ENCODE measurements at regions not wholly inside any gene's neighbourhood (a gene's known extent, or its start where the extent isn't known, plus 50 kb on each side); places are given as distances from the start of the nearest gene placed in this dataset.
"Not testable (repeated sequence)": the region's sequence is repeated elsewhere in the genome, so short reads cannot be mapped to it uniquely, and the experiment has no call there.

- TF ChIP-seq CTCF, POLR2AphosphoS5 (IDR thresholded peaks at IDR 0.05): not testable (repeated sequence)
Observed at GRCh38 chr2:89237783-89238182, 546.3 kb downstream of the RPIA start.
